Epithelial cell of esophagus (primary cell): ENCODE measurements at regions not wholly inside any gene's neighbourhood (a gene's known extent, or its start where the extent isn't known, plus 50 kb on each side); places are given as distances from the start of the nearest gene placed in this dataset.

Experiments used
- DNase-seq: peaks from one replicate; pipeline ENCODE4 v3.0.0; 2010; ENCODE audit warnings: low read depth
- H3K4me3 ChIP-seq: 2 replicates; pipeline ENCODE4 v1.5.1; 2011; ENCODE audit warnings: mild to moderate bottlenecking, low read length, control low read depth
- TF ChIP-seq, protein P1 (sequence below): IDR thresholded peaks from 2 replicates; pipeline ENCODE4 v1.5.1; 2011; ENCODE audit warnings: low read depth, mild to moderate bottlenecking, low read length, control low read depth, inconsistent platforms; ENCODE audit not compliant: insufficient read depth; ENCODE audit errors: missing control alignments

DNA sequence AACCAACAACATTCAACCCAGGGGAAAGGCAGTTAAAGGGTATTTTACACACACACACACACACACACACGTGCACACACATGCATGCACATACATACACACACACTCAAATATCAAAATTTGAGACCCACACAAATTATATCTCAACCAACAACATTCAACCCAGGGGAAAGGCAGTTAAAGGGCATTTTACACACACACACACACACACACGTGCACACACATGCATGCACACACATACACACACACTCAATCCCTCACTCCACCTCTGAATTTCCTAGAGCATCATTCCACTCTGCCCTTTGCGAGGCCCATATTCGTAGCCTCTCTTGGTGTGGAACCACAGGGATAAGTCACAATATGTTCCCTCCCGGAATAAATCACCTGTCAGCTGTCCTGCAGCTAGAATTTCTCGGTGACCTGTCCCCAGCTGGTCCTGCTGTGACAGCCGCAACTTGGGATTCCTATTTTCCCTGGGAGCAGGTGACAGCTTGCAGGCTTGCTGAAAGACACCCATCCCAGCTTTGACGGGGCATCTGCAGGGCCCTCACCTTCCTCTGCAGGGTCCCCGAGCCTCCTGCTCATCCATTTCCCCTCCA, 122.7 kb downstream of the PSMG1 start:
- DNase-seq = no peak
- TF ChIP-seq, protein P1, sequence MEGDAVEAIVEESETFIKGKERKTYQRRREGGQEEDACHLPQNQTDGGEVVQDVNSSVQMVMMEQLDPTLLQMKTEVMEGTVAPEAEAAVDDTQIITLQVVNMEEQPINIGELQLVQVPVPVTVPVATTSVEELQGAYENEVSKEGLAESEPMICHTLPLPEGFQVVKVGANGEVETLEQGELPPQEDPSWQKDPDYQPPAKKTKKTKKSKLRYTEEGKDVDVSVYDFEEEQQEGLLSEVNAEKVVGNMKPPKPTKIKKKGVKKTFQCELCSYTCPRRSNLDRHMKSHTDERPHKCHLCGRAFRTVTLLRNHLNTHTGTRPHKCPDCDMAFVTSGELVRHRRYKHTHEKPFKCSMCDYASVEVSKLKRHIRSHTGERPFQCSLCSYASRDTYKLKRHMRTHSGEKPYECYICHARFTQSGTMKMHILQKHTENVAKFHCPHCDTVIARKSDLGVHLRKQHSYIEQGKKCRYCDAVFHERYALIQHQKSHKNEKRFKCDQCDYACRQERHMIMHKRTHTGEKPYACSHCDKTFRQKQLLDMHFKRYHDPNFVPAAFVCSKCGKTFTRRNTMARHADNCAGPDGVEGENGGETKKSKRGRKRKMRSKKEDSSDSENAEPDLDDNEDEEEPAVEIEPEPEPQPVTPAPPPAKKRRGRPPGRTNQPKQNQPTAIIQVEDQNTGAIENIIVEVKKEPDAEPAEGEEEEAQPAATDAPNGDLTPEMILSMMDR = no peak

DNA sequence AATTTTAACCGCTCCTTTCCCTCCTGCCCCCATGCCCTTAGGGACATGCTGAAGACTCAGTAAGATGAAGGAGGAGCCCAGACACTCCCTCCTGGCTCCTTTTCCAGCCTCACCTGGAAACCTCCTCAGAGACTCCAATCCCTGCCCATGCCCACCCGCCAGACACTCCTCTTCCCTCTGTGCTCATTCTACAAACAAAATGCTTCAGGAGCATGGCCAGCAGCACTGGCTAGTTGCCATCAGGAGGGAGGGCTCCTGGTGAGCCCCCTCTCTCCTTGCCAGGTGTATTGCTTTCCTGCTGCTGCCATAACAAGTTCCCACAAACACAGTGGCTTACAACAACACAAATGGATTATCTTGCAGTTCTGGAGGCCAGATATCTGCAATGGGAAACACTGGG, 126.1 kb downstream of the PSMG1 start:
- TF ChIP-seq, protein P1 = no peak
- H3K4me3 ChIP-seq = no peak overlapping the region
- DNase-seq = peak; percentile 29

More for the DNA sequence above, 122.7 kb downstream of the PSMG1 start:
- H3K4me3 ChIP-seq = no peak overlapping the region

DNA sequence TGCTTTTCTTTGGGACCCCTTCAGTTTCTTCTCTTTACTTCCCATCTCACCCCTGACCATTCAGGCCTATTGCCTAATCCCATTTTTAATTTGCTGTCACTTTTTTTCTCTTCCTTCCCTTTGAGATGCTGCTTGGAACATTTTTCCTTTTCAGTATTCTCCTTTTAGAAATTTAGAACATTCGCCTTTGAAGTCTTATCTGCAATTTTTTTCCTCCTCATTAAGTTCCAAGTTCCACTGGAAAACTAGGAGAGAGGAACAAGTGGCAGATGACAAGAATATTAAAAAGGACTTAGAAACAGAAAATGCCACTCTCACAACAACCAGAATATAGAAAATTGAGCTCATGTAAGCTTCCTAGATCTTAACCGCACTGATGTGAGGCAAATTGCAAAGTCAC, 126.6 kb downstream of the PSMG1 start:
- no peak for DNase-seq
- H3K4me3 ChIP-seq = no peak overlapping the region
- TF ChIP-seq, protein P1 = no peak

DNA sequence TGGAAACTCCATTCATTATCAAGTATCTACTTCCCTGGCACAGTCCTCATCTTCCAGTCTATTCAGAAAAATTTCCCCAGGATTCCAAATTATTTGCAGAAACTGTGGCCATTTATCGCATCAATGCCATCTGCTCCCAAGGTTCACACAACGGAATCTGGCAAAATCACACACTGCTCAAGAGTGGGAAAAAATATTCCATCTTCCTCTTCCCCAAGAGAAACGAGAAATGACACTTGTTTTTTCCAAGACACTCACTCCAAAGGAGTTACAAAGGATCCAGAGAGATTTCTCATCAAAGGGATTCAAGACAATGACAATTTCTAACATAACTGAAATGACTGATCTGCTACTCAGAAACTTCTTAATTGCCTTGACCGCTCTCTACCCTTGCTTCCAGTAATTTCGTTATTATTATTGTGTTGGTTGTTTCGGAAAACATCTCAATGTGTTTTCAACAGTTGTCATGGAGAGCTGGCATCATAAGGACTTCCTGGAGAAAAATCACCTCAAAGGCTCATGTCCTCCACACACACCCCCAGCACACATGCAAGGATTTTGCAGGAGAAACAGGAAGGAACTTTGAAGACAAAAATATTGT, 128.0 kb downstream of the PSMG1 start:
- DNase-seq = no peak
- TF ChIP-seq, protein P1 = no peak
- no peak overlapping the region for H3K4me3 ChIP-seq

DNA sequence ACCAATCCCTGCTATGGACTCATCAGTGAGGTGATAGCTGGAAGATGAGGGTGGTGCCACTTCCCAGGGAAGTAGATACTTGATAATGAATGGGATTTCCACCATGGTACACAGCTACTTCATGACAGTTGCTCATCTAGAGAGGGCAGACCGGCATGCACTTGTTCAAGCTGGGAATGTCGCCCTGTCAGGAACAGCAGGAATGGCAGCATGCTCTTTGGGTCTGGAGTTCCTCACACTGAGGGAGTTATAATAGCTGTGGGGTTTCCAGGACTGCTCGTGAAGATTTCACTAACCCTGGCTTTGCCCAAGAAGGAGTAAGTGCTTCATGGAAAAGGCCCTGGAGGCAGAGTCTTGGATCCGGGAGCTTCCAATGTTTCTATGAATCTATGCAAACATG, 129.2 kb downstream of the PSMG1 start:
- TF ChIP-seq, protein P1 = no peak

DNA sequence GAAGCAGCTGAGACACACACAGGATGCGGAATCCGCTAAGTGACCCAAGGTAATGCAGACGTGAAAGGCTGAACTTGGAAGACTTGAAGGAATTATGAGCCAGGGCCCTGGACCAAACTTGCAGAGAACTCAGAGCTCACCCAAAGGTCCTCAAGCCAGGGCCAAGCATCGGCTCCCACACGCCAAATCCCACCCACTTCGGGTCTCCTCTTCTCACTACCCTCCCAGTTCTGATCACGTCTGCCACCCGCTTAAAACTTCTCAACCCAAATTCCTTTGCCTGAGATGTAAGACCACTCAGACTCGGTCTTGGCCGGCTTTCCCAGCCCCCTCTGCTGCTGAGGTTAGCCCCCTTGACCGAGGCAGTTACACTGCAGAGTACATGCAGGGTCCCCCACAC, 130.1 kb downstream of the PSMG1 start:
- no peak overlapping the region for H3K4me3 ChIP-seq
- TF ChIP-seq, protein P1 = no peak
- DNase-seq = no peak

More for the DNA sequence above, 129.2 kb downstream of the PSMG1 start:
- no peak for DNase-seq
- H3K4me3 ChIP-seq = no peak overlapping the region

DNA sequence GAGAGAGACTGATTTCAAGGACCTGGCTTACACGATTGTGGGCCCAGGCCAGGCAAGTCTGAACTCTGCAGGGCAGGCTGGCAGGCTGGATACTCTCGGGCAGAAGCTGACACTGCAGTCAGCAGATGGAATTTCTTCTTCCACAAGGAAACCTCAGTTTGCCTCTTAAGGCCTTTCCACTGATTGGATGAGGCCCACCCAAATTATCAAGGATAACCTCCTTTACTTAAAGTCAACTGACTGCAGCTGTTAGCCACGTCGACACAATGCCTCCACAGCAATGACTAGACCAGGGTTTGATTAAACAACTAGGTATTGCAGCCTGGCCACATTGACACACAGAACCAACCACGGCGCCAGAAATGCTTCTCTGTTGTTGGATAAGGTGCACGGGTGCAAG, 130.5 kb downstream of the PSMG1 start:
- TF ChIP-seq, protein P1 = no peak
- no peak overlapping the region for H3K4me3 ChIP-seq
- no peak for DNase-seq
